Eye (tissue), 1 donor: ENCODE measurements at regions not wholly inside any gene's neighbourhood (a gene's known extent, or its start where the extent isn't known, plus 50 kb on each side); places are given as distances from the start of the nearest gene placed in this dataset.
A peak's percentile ranks its signal among the peaks of the same experiment; 100 is the strongest.
"Not testable (repeated sequence)": the region's sequence is repeated elsewhere in the genome, so short reads cannot be mapped to it uniquely, and the experiment has no call there.

Source experiments
- DNase-seq: peaks from one replicate; pipeline ENCODE4 v3.0.0-alpha.2; 2015

GRCh38 chr22:16730894-16731293, 94.3 kb downstream of the XKR3 start:
- DNase-seq = not testable (repeated sequence)

- not testable (repeated sequence) for DNase-seq
Observed at GRCh38 chr22:16727491-16727890, 97.7 kb downstream of the XKR3 start.

- DNase-seq = not testable (repeated sequence)
Observed at GRCh38 chr22:16723241-16723640, 102.0 kb downstream of the XKR3 start.

- DNase-seq = not testable (repeated sequence)
Observed at GRCh38 chr22:16722564-16722963, 102.6 kb downstream of the XKR3 start.

- DNase-seq = no peak
Observed at GRCh38 chr22:16721961-16722360, 103.2 kb downstream of the XKR3 start.

GRCh38 chr22:16717699-16718558, 107.3 kb downstream of the XKR3 start:
- DNase-seq = peak; percentile 26

GRCh38 chr22:16714568-16714967, 110.6 kb downstream of the XKR3 start:
- DNase-seq = not testable (repeated sequence)

- DNase-seq = not testable (repeated sequence)
Observed at GRCh38 chr22:16702318-16702870, 109.8 kb upstream of the CCT8L2 start.

GRCh38 chr22:16700390-16700789, 107.8 kb upstream of the CCT8L2 start:
- not testable (repeated sequence) for DNase-seq

GRCh38 chr22:16699326-16699725, 106.7 kb upstream of the CCT8L2 start:
- no peak for DNase-seq

GRCh38 chr22:16697492-16698044, 105.0 kb upstream of the CCT8L2 start:
- DNase-seq = not testable (repeated sequence)

GRCh38 chr22:16696900-16697299, 104.3 kb upstream of the CCT8L2 start:
- DNase-seq = not testable (repeated sequence)

GRCh38 chr22:16695261-16695660, 102.7 kb upstream of the CCT8L2 start:
- no peak for DNase-seq

GRCh38 chr22:16693747-16694146, 101.1 kb upstream of the CCT8L2 start:
- not testable (repeated sequence) for DNase-seq

- not testable (repeated sequence) for DNase-seq
Observed at GRCh38 chr22:16689358-16689757, 96.7 kb upstream of the CCT8L2 start.

GRCh38 chr22:16681290-16681689, 88.7 kb upstream of the CCT8L2 start:
- not testable (repeated sequence) for DNase-seq

GRCh38 chr22:16680209-16680899, 87.7 kb upstream of the CCT8L2 start:
- not testable (repeated sequence) for DNase-seq

GRCh38 chr22:16679191-16679834, 86.7 kb upstream of the CCT8L2 start:
- not testable (repeated sequence) for DNase-seq

- not testable (repeated sequence) for DNase-seq
Observed at GRCh38 chr22:16673433-16673832, 80.8 kb upstream of the CCT8L2 start.

GRCh38 chr22:16665610-16666009, 73.0 kb upstream of the CCT8L2 start:
- not testable (repeated sequence) for DNase-seq

- DNase-seq = not testable (repeated sequence)
Observed at GRCh38 chr22:16662330-16662729, 69.7 kb upstream of the CCT8L2 start.

- not testable (repeated sequence) for DNase-seq
Observed at GRCh38 chr22:16660989-16661388, 68.4 kb upstream of the CCT8L2 start.

- not testable (repeated sequence) for DNase-seq
Observed at GRCh38 chr22:16660570-16660969, 68.0 kb upstream of the CCT8L2 start.
